SU-DHL-6 (cell line): ENCODE measurements at regions not wholly inside any gene's neighbourhood (a gene's known extent, or its start where the extent isn't known, plus 50 kb on each side); places are given as distances from the start of the nearest gene placed in this dataset.

Experiments used
- H2AFZ ChIP-seq: fragments of 200-600 bp; sonication (generic); 2 replicates; pipeline ENCODE4 v1.6.1; 2014; ENCODE audit warnings: low read depth, mild to moderate bottlenecking, moderate library complexity, mixed read lengths, antibody characterized with exemption, low read length; ENCODE audit not compliant: severe bottlenecking
- H3F3A ChIP-seq: fragments of 200-600 bp; shearing (Covaris generic); 2 replicates; pipeline ENCODE4 v1.6.0; 2016; ENCODE audit warnings: antibody characterized with exemption, mild to moderate bottlenecking; ENCODE audit not compliant: insufficient read depth
- H3K27ac ChIP-seq: fragments of 200-600 bp; sonication (generic); 2 replicates; pipeline ENCODE4 v1.5.1; 2016; ENCODE audit warnings: low read depth, mild to moderate bottlenecking, low read length, moderate library complexity, mixed read lengths
- H3K27me3 ChIP-seq: fragments of 200-600 bp; sonication (generic), shearing (Covaris generic); 2 replicates; pipeline ENCODE4 v1.6.0; 2014; ENCODE audit warnings: mild to moderate bottlenecking, low read length
- H3K36me3 ChIP-seq: fragments of 200-600 bp; sonication (generic); 2 replicates; pipeline ENCODE4 v1.6.1; 2014; ENCODE audit warnings: mild to moderate bottlenecking, low read length, mixed read lengths
- H3K4me2 ChIP-seq: fragments of 300-600, 200-600 bp; shearing (Covaris generic), sonication (generic); 2 replicates; pipeline ENCODE4 v1.6.0; 2014; ENCODE audit warnings: low read length, low read depth, mild to moderate bottlenecking; ENCODE audit not compliant: poor library complexity, severe bottlenecking
- H3K4me3 ChIP-seq: fragments of 200-600 bp; sonication (generic); 2 replicates; pipeline ENCODE4 v1.5.1; 2014; ENCODE audit warnings: antibody characterized with exemption, low read length, mild to moderate bottlenecking, mixed read lengths; ENCODE audit not compliant: insufficient read depth, poor library complexity, severe bottlenecking
- H3K79me2 ChIP-seq: fragments of 200-600 bp; sonication (generic); 2 replicates; pipeline ENCODE4 v1.6.1; 2014; ENCODE audit warnings: mild to moderate bottlenecking, low read length, moderate library complexity; ENCODE audit not compliant: insufficient read depth
- H3K9ac ChIP-seq: fragments of 200-600 bp; sonication (generic); 2 replicates; pipeline ENCODE4 v1.7.0; 2014; ENCODE audit warnings: mild to moderate bottlenecking, low read length
- H3K9me2 ChIP-seq: fragments of 200-600 bp; sonication (generic); replicated peaks from 2 replicates; pipeline ENCODE4 v1.6.1; 2014; ENCODE audit warnings: low read length; ENCODE audit not compliant: insufficient read depth
- H3K9me3 ChIP-seq: fragments of 200-600 bp; sonication (generic); 2 replicates; pipeline ENCODE4 v1.6.1; 2014; ENCODE audit warnings: low read length, mixed read lengths; ENCODE audit not compliant: insufficient read depth
- H4K20me1 ChIP-seq: fragments of 200-600 bp; sonication (generic); 2 replicates; pipeline ENCODE4 v1.6.1; 2014; ENCODE audit warnings: low read depth, mild to moderate bottlenecking, antibody characterized with exemption, low read length, moderate library complexity, mixed read lengths
- EZH2phosphoT487 ChIP-seq: fragments of 200-600 bp; sonication (generic), shearing (Covaris generic); conservative IDR thresholded peaks from 2 replicates; pipeline ENCODE4 v1.6.1; 2018; ENCODE audit warnings: mild to moderate bottlenecking, antibody characterized with exemption, low read length, moderate library complexity, mixed read lengths
- TF ChIP-seq, protein P1 (sequence below): fragments of 200-600 bp; sonication (generic); IDR thresholded peaks from one replicate; pipeline ENCODE4 v1.5.1; 2017; ENCODE audit warnings: antibody characterized with exemption, mild to moderate bottlenecking, low read length, moderate library complexity; ENCODE audit not compliant: insufficient read depth, poor library complexity, severe bottlenecking

DNA sequence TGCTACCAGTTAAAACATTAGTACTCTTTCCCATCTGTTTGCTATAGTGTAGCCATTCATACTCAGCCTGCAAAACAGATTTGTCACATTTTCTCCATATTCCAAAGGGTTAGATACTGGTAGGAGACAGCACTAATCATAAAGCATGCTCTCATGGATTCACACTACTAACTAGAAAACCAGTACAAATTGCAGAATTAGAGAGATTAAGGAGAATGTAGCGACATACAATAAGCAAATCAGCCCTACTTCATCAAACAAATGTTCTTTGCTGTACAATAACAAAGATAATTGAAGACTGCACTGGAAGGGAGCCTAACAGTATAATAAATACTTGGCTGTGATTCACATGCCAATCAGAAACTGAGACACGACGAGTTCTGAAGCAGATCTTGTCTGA is 368.0 kb upstream of the PRMT6 start:
- H3K9ac ChIP-seq = no peak overlapping the region
- H3K4me3 ChIP-seq = no peak overlapping the region
- no peak overlapping the region for H2AFZ ChIP-seq
- H3K79me2 ChIP-seq = no peaks in the 10 kb centered on the region
- no peak for TF ChIP-seq EZH2phosphoT487
- TF ChIP-seq, protein P1, sequence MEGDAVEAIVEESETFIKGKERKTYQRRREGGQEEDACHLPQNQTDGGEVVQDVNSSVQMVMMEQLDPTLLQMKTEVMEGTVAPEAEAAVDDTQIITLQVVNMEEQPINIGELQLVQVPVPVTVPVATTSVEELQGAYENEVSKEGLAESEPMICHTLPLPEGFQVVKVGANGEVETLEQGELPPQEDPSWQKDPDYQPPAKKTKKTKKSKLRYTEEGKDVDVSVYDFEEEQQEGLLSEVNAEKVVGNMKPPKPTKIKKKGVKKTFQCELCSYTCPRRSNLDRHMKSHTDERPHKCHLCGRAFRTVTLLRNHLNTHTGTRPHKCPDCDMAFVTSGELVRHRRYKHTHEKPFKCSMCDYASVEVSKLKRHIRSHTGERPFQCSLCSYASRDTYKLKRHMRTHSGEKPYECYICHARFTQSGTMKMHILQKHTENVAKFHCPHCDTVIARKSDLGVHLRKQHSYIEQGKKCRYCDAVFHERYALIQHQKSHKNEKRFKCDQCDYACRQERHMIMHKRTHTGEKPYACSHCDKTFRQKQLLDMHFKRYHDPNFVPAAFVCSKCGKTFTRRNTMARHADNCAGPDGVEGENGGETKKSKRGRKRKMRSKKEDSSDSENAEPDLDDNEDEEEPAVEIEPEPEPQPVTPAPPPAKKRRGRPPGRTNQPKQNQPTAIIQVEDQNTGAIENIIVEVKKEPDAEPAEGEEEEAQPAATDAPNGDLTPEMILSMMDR = no peak
- H3K9me2 ChIP-seq = no peaks in the 10 kb centered on the region
- H3K27me3 ChIP-seq = no peaks in the 10 kb centered on the region
- no peak overlapping the region for H3K27ac ChIP-seq
- no peaks in the 10 kb centered on the region for H3K9me3 ChIP-seq
- no peak overlapping the region for H3K4me2 ChIP-seq
- H4K20me1 ChIP-seq = no peaks in the 10 kb centered on the region
- no peaks in the 10 kb centered on the region for H3K36me3 ChIP-seq
- H3F3A ChIP-seq = no peaks in the 10 kb centered on the region

DNA sequence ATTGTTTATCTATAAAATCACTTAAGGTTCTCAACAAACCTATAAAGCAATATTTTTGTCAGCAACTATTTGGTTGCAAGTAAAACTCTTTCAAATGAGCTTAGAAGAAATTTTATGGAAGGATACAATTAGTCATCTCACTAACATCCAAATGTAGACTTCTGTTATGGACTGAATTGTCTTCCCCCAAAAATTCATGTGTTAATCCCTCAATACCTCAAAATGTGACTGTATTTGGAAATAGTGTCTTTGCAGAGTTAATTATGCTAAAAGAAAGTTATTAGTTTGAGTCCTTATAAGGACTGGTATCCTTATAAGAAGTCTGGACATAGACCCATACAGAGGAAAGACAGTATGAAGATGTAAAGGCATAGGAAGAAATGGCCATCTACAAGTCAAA is 357.8 kb upstream of the PRMT6 start:
- Histone ChIP-seq H3K79me2 (no peaks in the 10 kb centered on the region), H3K4me3 (no peak overlapping the region), H3K36me3 (no peaks in the 10 kb centered on the region), H3K4me2 (no peak overlapping the region), H3K9me2 (no peaks in the 10 kb centered on the region), H4K20me1 (no peaks in the 10 kb centered on the region), H2AFZ (no peak overlapping the region), H3K9ac (no peak overlapping the region), H3F3A (no peaks in the 10 kb centered on the region), H3K27ac (no peak overlapping the region), H3K9me3 (no peaks in the 10 kb centered on the region), H3K27me3 (no peaks in the 10 kb centered on the region)
- TF ChIP-seq, protein P1 = no peak
- TF ChIP-seq EZH2phosphoT487 = no peak

DNA sequence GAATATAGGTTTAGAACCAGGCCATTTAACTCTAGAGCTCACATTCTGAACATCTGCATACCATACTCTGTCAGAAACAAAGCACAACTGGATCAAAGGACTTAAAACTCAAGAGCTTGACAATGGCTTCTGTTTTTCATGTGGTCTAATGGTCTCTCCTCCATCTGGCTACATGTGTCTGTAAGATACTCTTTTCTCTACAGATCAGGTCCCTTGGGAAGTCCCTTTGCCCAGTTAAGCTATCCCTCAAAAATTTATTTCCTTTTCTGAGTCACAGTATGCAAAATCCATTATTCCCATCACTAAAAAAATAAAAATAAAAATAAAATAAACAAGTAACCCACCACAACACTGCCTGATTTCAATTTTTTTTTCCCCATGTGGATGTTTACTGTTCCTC is 357.0 kb upstream of the PRMT6 start:
- Histone ChIP-seq H3K27ac (no peak overlapping the region), H3K27me3 (no peaks in the 10 kb centered on the region), H3K4me2 (no peak overlapping the region), H3K9me2 (no peaks in the 10 kb centered on the region), H3K4me3 (no peak overlapping the region), H3K9ac (no peak overlapping the region), H2AFZ (no peak overlapping the region), H3K9me3 (no peaks in the 10 kb centered on the region), H4K20me1 (no peaks in the 10 kb centered on the region), H3K79me2 (no peaks in the 10 kb centered on the region), H3K36me3 (no peaks in the 10 kb centered on the region), H3F3A (no peaks in the 10 kb centered on the region)
- TF ChIP-seq EZH2phosphoT487 = no peak
- TF ChIP-seq, protein P1 = no peak

GRCh38 chr1:106700211-106700610 is 356.3 kb upstream of the PRMT6 start:
- no peaks in the 10 kb centered on the region for H3F3A ChIP-seq
- H3K9me3 ChIP-seq = no peaks in the 10 kb centered on the region
- no peak overlapping the region for H3K4me2 ChIP-seq
- TF ChIP-seq, protein P1 = no peak
- TF ChIP-seq EZH2phosphoT487 = no peak
- no peak overlapping the region for H3K4me3 ChIP-seq
- no peak overlapping the region for H2AFZ ChIP-seq
- H3K27me3 ChIP-seq = no peaks in the 10 kb centered on the region
- no peak overlapping the region for H3K27ac ChIP-seq
- H3K9me2 ChIP-seq = no peaks in the 10 kb centered on the region
- no peaks in the 10 kb centered on the region for H3K79me2 ChIP-seq
- H4K20me1 ChIP-seq = no peaks in the 10 kb centered on the region
- no peak overlapping the region for H3K9ac ChIP-seq
- H3K36me3 ChIP-seq = no peaks in the 10 kb centered on the region
